Adrenal gland (tissue), 9 donors: ENCODE measurements at regions not wholly inside any gene's neighbourhood (a gene's known extent, or its start where the extent isn't known, plus 50 kb on each side); places are given as distances from the start of the nearest gene placed in this dataset.

Experiments
- DNase-seq, 7 donors: peaks; one replicate each; pipeline ENCODE4 v3.0.0-alpha.2; 2019 to 2020
- H3K27ac ChIP-seq, 5 donors: fragments of 200-600 bp; sonication (generic) in 4 of 5; 1 replicate in 3 of 5; 2 replicates in 2 of 5; pipeline versions ENCODE4 v1.5.1 to v1.8.0; 2016 to 2020; ENCODE audit warnings: mild to moderate bottlenecking in 1 of 5
- H3K27me3 ChIP-seq: fragments of 200-600 bp; 2 replicates; pipeline ENCODE4 v1.8.0; 2021
- H3K36me3 ChIP-seq, 2 donors: fragments of 200-600 bp; replicated peaks in 1 of 2; 1 replicate in 1 of 2; 2 replicates in 1 of 2; pipeline versions ENCODE4 v1.5.1 to v1.8.0; 2018 to 2022
- H3K4me1 ChIP-seq, 2 donors: fragments of 200-600 bp; replicated peaks in 1 of 2; 1 replicate in 1 of 2; 2 replicates in 1 of 2; pipeline versions ENCODE4 v1.5.1 to v1.8.0; 2018 to 2021
- H3K4me3 ChIP-seq, 4 donors: fragments of 200-600 bp; sonication (generic) in 3 of 4; one replicate each; pipeline ENCODE4 v1.5.1; 2016 to 2018
- H3K9me3 ChIP-seq, 3 donors: fragments of 200-600 bp; sonication (generic) in 1 of 3; replicated peaks in 1 of 3; 1 replicate in 2 of 3; 2 replicates in 1 of 3; pipeline versions ENCODE4 v1.5.1 to v1.8.0; 2016 to 2021
- CTCF ChIP-seq, 6 experiments: fragments of 450-650 bp in 4 of 6; fragments of 200-600 bp in 2 of 6; sonication (generic) in 1 of 6; IDR thresholded peaks; 1 replicate in 5 of 6; 2 replicates in 1 of 6; pipeline versions ENCODE4 v1.5.1 to v1.8.0; 2016 to 2021; ENCODE audit warnings: antibody characterized with exemption in 6 of 6, mild to moderate bottlenecking in 2 of 6, moderate library complexity in 1 of 6
- POLR2A ChIP-seq, 2 donors: fragments of 450-650 bp; IDR thresholded peaks; one replicate each; pipeline ENCODE4 v1.6.1; 2017; ENCODE audit warnings: antibody characterized with exemption in 2 of 2, mild to moderate bottlenecking in 2 of 2, moderate library complexity in 1 of 2
- WGBS, 4 donors: extraction: QIAGEN DNeasy Blood & Tissue Kit in 2 of 4; methylation state at CpG; one replicate each; pipeline versions ENCODE4 v1.1.5 to v1.1.7; 2013 to 2017; 5-methylcytosine and 5-hydroxymethylcytosine counted together
- intact Hi-C, 2 donors: fragments of 100-400 bp; cut with DNase I; formaldehyde crosslinking; loops; one replicate each; pipeline versions ENCODE4 v1.14.1 to v1.15.0; 2022 to 2023
- donor health status: healthy with polysubstance abuse.
- donor health status: Bipolar disorder and iron deficiency.
- donor health status: DM: yes; HTN: yes; CAD: no.
- donor health status: DM: no; HTN: no; CAD: no.
- donor health status: DM: no; HTN: no; CAD: no.

- TF ChIP-seq CTCF (IDR thresholded peaks at IDR 0.05) (no peak), POLR2A (IDR thresholded peaks at IDR 0.05) (no peak)
- no peak overlapping the region for H3K4me3 ChIP-seq
- H3K4me1 ChIP-seq: no peaks in the 10 kb centered on the region
- 73 to 78% (median 76%) methylated on average over 6 of the region's 6 CpGs for WGBS, 4 donors
- intact Hi-C loops: no loop called here
- H3K27ac ChIP-seq: no peak overlapping the region
- DNase-seq: no peak
- no peaks in the 10 kb centered on the region for H3K36me3 ChIP-seq
- H3K27me3 ChIP-seq: no peaks in the 10 kb centered on the region
- H3K9me3 ChIP-seq: no peaks in the 10 kb centered on the region
These were observed 465.2 kb downstream of the TFAP2B start for GRCh38 chr6:51283723-51284355.

GRCh38 chr6:51285876-51286275 lies 467.2 kb downstream of the TFAP2B start:
- intact Hi-C loops: no loop called here
- no peaks in the 10 kb centered on the region for H3K36me3 ChIP-seq
- H3K4me1 ChIP-seq: no peaks in the 10 kb centered on the region
- H3K27ac ChIP-seq: no peak overlapping the region
- no peaks in the 10 kb centered on the region for H3K9me3 ChIP-seq
- TF ChIP-seq POLR2A (IDR thresholded peaks at IDR 0.05): no peak
- no peak for TF ChIP-seq CTCF (IDR thresholded peaks at IDR 0.05)
- no peaks in the 10 kb centered on the region for H3K27me3 ChIP-seq
- H3K4me3 ChIP-seq: no peak overlapping the region
- no peak for DNase-seq

DNA sequence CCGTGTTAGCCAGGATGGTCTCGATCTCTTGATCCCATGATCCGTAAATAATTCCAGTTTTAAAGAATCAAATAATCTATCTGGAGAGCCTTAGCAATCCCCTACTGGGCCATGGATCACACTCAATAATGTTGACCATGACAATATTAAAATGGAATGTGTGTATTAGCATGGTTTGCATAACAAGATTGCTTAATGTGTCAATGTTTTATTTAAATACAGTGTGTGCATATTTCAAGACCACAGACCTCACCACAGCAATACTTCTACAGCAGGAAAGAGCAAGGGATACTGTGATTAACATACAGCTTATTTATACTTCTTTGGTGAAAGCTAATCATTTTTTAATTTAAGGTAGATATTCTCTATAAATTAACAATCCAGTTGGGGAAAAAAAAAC lies 470.4 kb downstream of the TFAP2B start:
- Histone ChIP-seq H3K27ac (no peak overlapping the region), H3K4me1 (no peaks in the 10 kb centered on the region), H3K9me3 (no peaks in the 10 kb centered on the region), H3K27me3 (no peaks in the 10 kb centered on the region), H3K36me3 (no peaks in the 10 kb centered on the region), H3K4me3 (no peak overlapping the region)
- no peak for DNase-seq
- 74 to 94% (median 80%) methylated on average over 3 of the region's 3 CpGs for WGBS, 4 donors
- no peak for TF ChIP-seq POLR2A (IDR thresholded peaks at IDR 0.05)
- TF ChIP-seq CTCF (IDR thresholded peaks at IDR 0.05): no peak
- intact Hi-C loops: no loop called here

GRCh38 chr6:51292659-51293058 lies 474.0 kb downstream of the TFAP2B start:
- Histone ChIP-seq H3K27me3 (no peaks in the 10 kb centered on the region), H3K4me3 (no peak overlapping the region), H3K36me3 (no peaks in the 10 kb centered on the region), H3K4me1 (no peaks in the 10 kb centered on the region), H3K27ac (no peak overlapping the region), H3K9me3 (no peaks in the 10 kb centered on the region)
- DNase-seq: no peak
- intact Hi-C loops: no loop called here
- no peak for TF ChIP-seq CTCF (IDR thresholded peaks at IDR 0.05)
- no peak for TF ChIP-seq POLR2A (IDR thresholded peaks at IDR 0.05)
- WGBS, 4 donors: 57 to 76% (median 63%) methylated on average over 1 of the region's 1 CpG
